Smooth muscle cell of the brain vasculature (primary cell): ENCODE measurements at regions not wholly inside any gene's neighbourhood (a gene's known extent, or its start where the extent isn't known, plus 50 kb on each side); places are given as distances from the start of the nearest gene placed in this dataset.
"Not testable (repeated sequence)": the region's sequence is repeated elsewhere in the genome, so short reads cannot be mapped to it uniquely, and the experiment has no call there.

Source experiments
- DNase-seq: peaks from one replicate; pipeline ENCODE4 v3.0.0-alpha.2; 2012; ENCODE audit warnings: low read depth, low spot score

DNA sequence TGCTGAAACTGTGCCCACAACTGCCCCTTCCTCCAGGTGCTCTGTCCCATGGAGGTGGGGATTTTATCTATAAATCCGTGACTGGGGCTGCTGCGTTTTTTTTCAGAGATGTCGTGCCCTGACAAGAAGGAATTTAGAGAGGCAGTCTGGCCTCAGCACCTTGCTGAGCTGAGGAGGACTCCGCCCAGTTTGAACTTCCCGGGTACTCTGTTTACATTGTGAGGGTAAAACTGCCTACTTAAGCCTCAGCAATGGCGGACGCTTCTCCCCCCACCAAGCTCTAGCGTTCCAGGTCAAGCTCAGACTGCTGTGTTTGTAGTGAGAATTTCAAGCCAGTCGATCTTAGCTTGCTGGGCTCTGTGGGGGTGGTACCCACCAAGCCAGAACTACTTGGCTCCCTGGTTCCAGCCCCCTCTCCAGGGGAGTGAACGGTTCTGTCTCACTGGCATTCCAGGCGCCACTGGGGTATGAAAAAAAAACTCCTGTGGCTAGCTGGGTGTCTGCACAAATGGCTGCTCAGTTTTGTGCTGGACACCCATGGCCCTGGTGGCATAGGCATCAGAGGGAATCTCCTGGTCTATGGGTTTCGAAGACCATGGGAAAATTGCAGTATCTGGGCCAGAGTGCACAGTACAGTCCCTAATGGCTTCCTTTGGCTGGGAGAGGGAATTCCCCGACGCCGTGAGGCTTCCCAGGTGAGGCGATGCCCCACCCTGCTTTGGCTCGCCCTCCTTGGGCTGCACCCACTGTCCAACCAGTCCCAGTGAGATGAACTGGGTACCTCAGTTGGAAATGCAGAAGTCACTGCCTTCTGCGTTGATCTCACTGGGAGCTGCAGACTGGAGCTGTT lies 68.5 kb upstream of the SGO1 start:
- DNase-seq, result no peak

GRCh38 chr3:20250786-20251185 lies 64.8 kb upstream of the SGO1 start:
- DNase-seq, result no peak

DNA sequence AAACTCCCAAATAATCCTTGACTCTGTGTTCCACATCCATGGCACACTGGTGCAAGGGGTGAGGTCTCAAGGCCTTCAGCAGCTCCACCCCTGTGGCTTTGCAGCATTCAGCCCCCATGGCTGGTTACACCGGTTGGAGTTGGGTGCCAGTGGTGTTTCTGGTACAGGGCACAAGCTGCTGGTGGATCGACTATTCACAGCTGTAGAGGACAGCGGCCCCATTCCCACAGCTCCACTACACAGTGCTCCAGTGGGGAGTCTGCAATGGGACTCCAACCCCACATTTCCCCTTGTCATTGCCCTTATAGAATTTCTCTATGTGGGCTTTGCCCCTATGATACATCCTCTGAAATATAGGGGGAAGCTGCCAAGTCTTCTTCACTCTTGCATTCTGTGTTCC lies 64.3 kb upstream of the SGO1 start:
- no peak for DNase-seq

DNA sequence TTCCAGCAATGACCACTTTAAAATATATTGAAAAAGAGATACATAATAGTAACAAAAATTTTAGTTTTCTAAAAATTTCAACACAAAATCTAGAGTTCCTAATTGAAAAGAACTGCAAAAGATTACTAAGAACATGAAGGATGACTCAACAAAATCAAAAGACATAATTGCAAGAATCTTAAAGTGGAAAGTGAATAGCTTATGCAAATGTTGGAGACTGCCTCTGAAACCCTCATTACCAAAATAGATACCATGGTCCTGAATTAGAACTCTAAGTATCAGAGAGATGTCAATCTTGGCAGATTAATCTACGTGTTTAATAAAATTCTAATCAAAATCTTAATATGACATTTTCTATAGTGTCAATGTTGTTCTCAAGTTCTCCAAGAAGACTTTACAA lies 60.7 kb upstream of the SGO1 start:
- DNase-seq, result no peak

GRCh38 chr3:20245781-20246180 lies 59.8 kb upstream of the SGO1 start:
- DNase-seq, result no peak

GRCh38 chr3:20240154-20240883 lies 54.3 kb upstream of the SGO1 start:
- DNase-seq, result no peak

DNA sequence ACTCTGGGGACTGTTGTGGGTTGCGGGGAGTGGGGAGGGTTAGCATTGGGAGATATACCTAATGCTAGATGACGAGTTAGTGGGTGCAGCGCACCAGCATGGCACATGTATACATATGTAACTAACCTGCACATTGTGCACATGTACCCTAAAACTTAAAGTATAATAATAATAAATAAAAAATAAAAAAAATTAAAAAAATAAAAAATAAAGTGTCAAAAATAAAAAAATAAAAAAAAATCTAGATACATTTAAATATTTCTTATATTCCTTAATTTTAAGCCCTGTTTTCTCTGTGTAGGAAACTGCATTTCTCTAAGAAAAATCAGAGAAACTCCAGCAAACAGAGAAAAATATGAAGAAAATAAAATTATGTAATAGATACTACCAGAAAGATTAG lies 52.2 kb upstream of the SGO1 start:
- DNase-seq, result not testable (repeated sequence)

DNA sequence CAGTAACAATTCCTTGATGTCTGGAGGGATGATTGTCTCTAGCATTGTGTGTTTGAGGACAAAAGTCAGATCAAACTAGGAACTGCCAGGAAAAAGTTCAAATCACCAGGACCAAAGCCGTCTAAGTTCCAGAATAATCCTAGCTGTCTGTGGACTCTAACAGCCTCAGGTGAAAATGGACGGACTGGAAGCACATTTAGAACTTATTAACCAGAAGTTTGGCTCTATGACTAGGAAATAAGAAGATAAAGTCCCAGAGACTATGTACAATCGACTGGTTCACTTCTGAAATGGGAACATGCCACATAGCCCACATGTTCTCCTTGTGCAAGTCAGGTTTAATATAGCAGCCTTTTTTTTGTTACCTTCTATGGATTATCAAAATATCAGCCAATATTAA lies 50.6 kb upstream of the SGO1 start:
- no peak for DNase-seq
